HG03097 (cell line): ENCODE measurements at regions not wholly inside any gene's neighbourhood (a gene's known extent, or its start where the extent isn't known, plus 50 kb on each side); places are given as distances from the start of the nearest gene placed in this dataset.
"Not testable (repeated sequence)": the region's sequence is repeated elsewhere in the genome, so short reads cannot be mapped to it uniquely, and the experiment has no call there.

Experiments
- ATAC-seq: cut with Tn5 transposase; IDR thresholded peaks from one replicate; pipeline ENCODE4 v1.9.1; 2021; ENCODE audit not compliant: unreplicated experiment, low FRiP score

GRCh38 chr16:65832679-65833078 is 533.8 kb upstream of the CDH5 start:
- no peak for ATAC-seq

- ATAC-seq: no peak
Measured at GRCh38 chr16:65831903-65832666, 534.4 kb upstream of the CDH5 start.

GRCh38 chr16:65829076-65829475 is 537.4 kb upstream of the CDH5 start:
- no peak for ATAC-seq

GRCh38 chr16:65828296-65828695 is 538.2 kb upstream of the CDH5 start:
- ATAC-seq: no peak

- ATAC-seq: no peak
Measured at GRCh38 chr16:65827231-65827630, 539.3 kb upstream of the CDH5 start.

- no peak for ATAC-seq
Measured at GRCh38 chr16:65825191-65825856, 541.2 kb upstream of the CDH5 start.

GRCh38 chr16:65822148-65822547 is 544.3 kb upstream of the CDH5 start:
- ATAC-seq: no peak

GRCh38 chr16:65819136-65819898 is 547.2 kb upstream of the CDH5 start:
- no peak for ATAC-seq

GRCh38 chr16:65817799-65818198 is 548.7 kb upstream of the CDH5 start:
- no peak for ATAC-seq

- ATAC-seq: no peak
Measured at GRCh38 chr16:65817066-65817465, 549.4 kb upstream of the CDH5 start.

GRCh38 chr16:65816556-65816955 is 549.9 kb upstream of the CDH5 start:
- ATAC-seq: no peak

GRCh38 chr16:65815707-65816106 is 550.8 kb upstream of the CDH5 start:
- ATAC-seq: no peak

GRCh38 chr16:65813879-65814278 is 552.6 kb upstream of the CDH5 start:
- not testable (repeated sequence) for ATAC-seq

- ATAC-seq: no peak
Measured at GRCh38 chr16:65809627-65810026, 556.9 kb upstream of the CDH5 start.

GRCh38 chr16:65808790-65809189 is 557.7 kb upstream of the CDH5 start:
- ATAC-seq: no peak

- no peak for ATAC-seq
Measured at GRCh38 chr16:65807858-65808257, 558.6 kb upstream of the CDH5 start.

- ATAC-seq: not testable (repeated sequence)
Measured at GRCh38 chr16:65805704-65806103, 560.8 kb upstream of the CDH5 start.

GRCh38 chr16:65796481-65796880 is 570.0 kb upstream of the CDH5 start:
- ATAC-seq: no peak

- ATAC-seq: no peak
Measured at GRCh38 chr16:65794973-65795372, 571.5 kb upstream of the CDH5 start.

GRCh38 chr16:65793781-65794180 is 572.7 kb upstream of the CDH5 start:
- no peak for ATAC-seq

- ATAC-seq: no peak
Measured at GRCh38 chr16:65790768-65791167, 575.7 kb upstream of the CDH5 start.
